Kidney (tissue), 13 donors: ENCODE measurements at regions not wholly inside any gene's neighbourhood (a gene's known extent, or its start where the extent isn't known, plus 50 kb on each side); places are given as distances from the start of the nearest gene placed in this dataset.
A peak's percentile ranks its signal among the peaks of the same experiment; 100 is the strongest.

ENCODE experiments used
- DNase-seq, 5 donors: peaks; one replicate each; pipeline ENCODE4 v3.0.0-alpha.2; 2013 to 2020
- FAIRE-seq: peaks from 2 replicates; lab custom pipeline; 2012; peaks lifted over from hg19 to GRCh38; lab: Jason Lieb, UNC
- H3K27ac ChIP-seq, 2 donors: one replicate each; pipeline ENCODE4 v1.7.0; 2013; ENCODE audit warnings: low read depth in 2 of 2, low read length in 2 of 2, inconsistent platforms in 1 of 2
- H3K27me3 ChIP-seq: one replicate; pipeline ENCODE4 v1.7.1; 2013; ENCODE audit warnings: low read length, inconsistent platforms; ENCODE audit not compliant: control insufficient read depth, insufficient read depth
- H3K36me3 ChIP-seq, 3 donors: one replicate each; pipeline versions ENCODE4 v1.7.0 to v1.7.1; 2013; ENCODE audit warnings: low read length in 3 of 3, control low read depth in 1 of 3, inconsistent platforms in 1 of 3; ENCODE audit not compliant: insufficient read depth in 3 of 3, control insufficient read depth in 2 of 3
- H3K4me1 ChIP-seq, 3 donors: one replicate each; pipeline versions ENCODE4 v1.7.0 to v1.7.1; 2013; ENCODE audit warnings: low read length in 3 of 3, inconsistent platforms in 1 of 3, low read depth in 1 of 3; ENCODE audit not compliant: control insufficient read depth in 2 of 3, insufficient read depth in 2 of 3
- H3K4me3 ChIP-seq, 3 donors: one replicate each; pipeline versions ENCODE4 v1.7.0 to v1.8.1; 2013; ENCODE audit warnings: low read length in 3 of 3, control low read depth in 1 of 3, inconsistent platforms in 1 of 3
- H3K9ac ChIP-seq, 3 donors: one replicate each; pipeline versions ENCODE4 v1.7.0 to v1.7.1; 2013; ENCODE audit warnings: low read length in 3 of 3, control low read depth in 1 of 3, inconsistent platforms in 1 of 3
- H3K9me3 ChIP-seq, 3 donors: one replicate each; pipeline versions ENCODE4 v1.7.0 to v1.7.1; 2013; ENCODE audit warnings: low read length in 3 of 3, control low read depth in 1 of 3, inconsistent platforms in 1 of 3; ENCODE audit not compliant: control insufficient read depth in 2 of 3, insufficient read depth in 1 of 3
- CTCF ChIP-seq: IDR thresholded peaks from 3 replicates; pipeline ENCODE4 v1.5.1; 2012; ENCODE audit warnings: mild to moderate bottlenecking, moderate library complexity, borderline replicate concordance; ENCODE audit not compliant: insufficient read depth; ENCODE audit errors: extremely low read depth
- intact Hi-C: fragments of 100-400 bp; cut with DNase I; formaldehyde crosslinking; loops from one replicate; pipeline ENCODE4 v1.11.1; 2022
- donor health status: control.
- donor health status: control.
- donor health status: control.
- donor health status: control.
- donor health status: control.
- donor health status: DM: yes; HTN: yes; CAD: no.
- donor health status: Normal renal cell carcinoma (clear cell type).

DNA sequence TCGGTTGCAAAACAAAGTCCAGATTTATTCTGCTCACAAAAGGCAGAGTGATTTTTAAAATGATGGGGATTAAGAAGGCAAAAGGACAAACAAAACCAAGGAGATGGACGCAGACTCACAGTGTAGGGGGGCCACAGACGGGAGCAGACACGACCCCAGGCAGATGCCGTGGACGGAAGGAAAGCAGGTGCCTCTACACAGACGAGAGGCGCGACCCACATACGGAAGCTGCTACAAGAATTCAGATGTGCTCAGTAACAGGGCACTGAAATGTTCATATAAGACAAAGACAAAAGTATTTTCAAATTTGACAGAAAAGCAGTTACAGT lies 148.9 kb downstream of the BRD1 start:
- Histone ChIP-seq H3K4me3 (no peak overlapping the region), H3K36me3 (no peaks in the 10 kb centered on the region), H3K9me3 (no peaks in the 10 kb centered on the region), H3K9ac (no peak overlapping the region), H3K4me1 (no peaks in the 10 kb centered on the region), H3K27me3 (no peaks in the 10 kb centered on the region), H3K27ac (no peak overlapping the region)
- DNase-seq (no peak), FAIRE-seq (no peak)
- intact Hi-C loops = no loop called here
- TF ChIP-seq CTCF = no peak

GRCh38 chr22:49678137-49678841 lies 149.4 kb downstream of the BRD1 start:
- Histone ChIP-seq H3K27ac (no peak overlapping the region), H3K36me3 (no peaks in the 10 kb centered on the region), H3K4me3 (no peak overlapping the region), H3K9ac (no peak overlapping the region), H3K27me3 (no peaks in the 10 kb centered on the region), H3K9me3 (no peaks in the 10 kb centered on the region), H3K4me1 (no peaks in the 10 kb centered on the region)
- intact Hi-C loops = no loop called here
- peak in 1 of 5 donors; percentile 54 for DNase-seq
- no peak for FAIRE-seq
- TF ChIP-seq CTCF = no peak

- intact Hi-C loops = no loop called here
- FAIRE-seq (no peak), DNase-seq (peak in 1 of 5 donors; percentile 66)
- Histone ChIP-seq H3K4me3 (no peak overlapping the region), H3K36me3 (no peaks in the 10 kb centered on the region), H3K9ac (no peak overlapping the region), H3K27ac (no peak overlapping the region), H3K9me3 (no peaks in the 10 kb centered on the region), H3K27me3 (no peaks in the 10 kb centered on the region), H3K4me1 (no peaks in the 10 kb centered on the region)
- TF ChIP-seq CTCF = no peak
Measured at GRCh38 chr22:49677495-49677889, 150.2 kb downstream of the BRD1 start.
